ENCODE measurements at regions not wholly inside any gene's neighbourhood (a gene's known extent, or its start where the extent isn't known, plus 50 kb on each side); places are given as distances from the start of the nearest gene placed in this dataset.
"Not testable (repeated sequence)": the region's sequence is repeated elsewhere in the genome, so short reads cannot be mapped to it uniquely, and the experiment has no call there.

DNA sequence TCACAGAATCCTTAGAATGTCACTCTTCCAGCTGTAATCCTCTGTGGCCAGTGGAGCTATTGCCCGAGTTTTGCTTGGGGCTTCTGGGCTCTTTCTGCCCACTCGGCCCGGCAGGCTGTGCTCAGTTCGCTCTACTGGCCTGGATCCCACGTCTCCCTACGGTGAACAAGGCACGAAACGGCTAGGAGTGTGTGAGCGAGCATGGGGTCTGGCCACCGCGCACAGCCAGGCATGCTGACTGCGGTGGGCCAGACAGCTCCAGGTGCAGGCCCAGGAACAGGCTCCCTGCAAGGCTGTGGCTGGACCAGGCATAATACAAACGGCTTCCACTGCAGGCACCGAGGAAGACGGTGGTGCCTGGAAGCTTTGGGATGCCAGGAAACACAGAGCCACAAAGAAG is 2035.5 kb upstream of the ACO1 start:
- DNase-seq, result no peak
- TF ChIP-seq, protein P1, sequence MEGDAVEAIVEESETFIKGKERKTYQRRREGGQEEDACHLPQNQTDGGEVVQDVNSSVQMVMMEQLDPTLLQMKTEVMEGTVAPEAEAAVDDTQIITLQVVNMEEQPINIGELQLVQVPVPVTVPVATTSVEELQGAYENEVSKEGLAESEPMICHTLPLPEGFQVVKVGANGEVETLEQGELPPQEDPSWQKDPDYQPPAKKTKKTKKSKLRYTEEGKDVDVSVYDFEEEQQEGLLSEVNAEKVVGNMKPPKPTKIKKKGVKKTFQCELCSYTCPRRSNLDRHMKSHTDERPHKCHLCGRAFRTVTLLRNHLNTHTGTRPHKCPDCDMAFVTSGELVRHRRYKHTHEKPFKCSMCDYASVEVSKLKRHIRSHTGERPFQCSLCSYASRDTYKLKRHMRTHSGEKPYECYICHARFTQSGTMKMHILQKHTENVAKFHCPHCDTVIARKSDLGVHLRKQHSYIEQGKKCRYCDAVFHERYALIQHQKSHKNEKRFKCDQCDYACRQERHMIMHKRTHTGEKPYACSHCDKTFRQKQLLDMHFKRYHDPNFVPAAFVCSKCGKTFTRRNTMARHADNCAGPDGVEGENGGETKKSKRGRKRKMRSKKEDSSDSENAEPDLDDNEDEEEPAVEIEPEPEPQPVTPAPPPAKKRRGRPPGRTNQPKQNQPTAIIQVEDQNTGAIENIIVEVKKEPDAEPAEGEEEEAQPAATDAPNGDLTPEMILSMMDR (IDR thresholded peaks at IDR 0.05; ENCODE audit: partially characterized antibody, unreplicated experiment), result no peak
- Mint-ChIP-seq H3K4me1 (ENCODE audit: low read depth, unreplicated experiment) (no peaks in the 10 kb centered on the region), H3K27ac (ENCODE audit: unreplicated experiment) (no peak overlapping the region), H3K9me3 (ENCODE audit: unreplicated experiment) (no peaks in the 10 kb centered on the region), H3K36me3 (ENCODE audit: unreplicated experiment) (no peaks in the 10 kb centered on the region), H3K4me3 (ENCODE audit: unreplicated experiment) (no peak overlapping the region), H3K27me3 (ENCODE audit: unreplicated experiment) (no peaks in the 10 kb centered on the region)

DNA sequence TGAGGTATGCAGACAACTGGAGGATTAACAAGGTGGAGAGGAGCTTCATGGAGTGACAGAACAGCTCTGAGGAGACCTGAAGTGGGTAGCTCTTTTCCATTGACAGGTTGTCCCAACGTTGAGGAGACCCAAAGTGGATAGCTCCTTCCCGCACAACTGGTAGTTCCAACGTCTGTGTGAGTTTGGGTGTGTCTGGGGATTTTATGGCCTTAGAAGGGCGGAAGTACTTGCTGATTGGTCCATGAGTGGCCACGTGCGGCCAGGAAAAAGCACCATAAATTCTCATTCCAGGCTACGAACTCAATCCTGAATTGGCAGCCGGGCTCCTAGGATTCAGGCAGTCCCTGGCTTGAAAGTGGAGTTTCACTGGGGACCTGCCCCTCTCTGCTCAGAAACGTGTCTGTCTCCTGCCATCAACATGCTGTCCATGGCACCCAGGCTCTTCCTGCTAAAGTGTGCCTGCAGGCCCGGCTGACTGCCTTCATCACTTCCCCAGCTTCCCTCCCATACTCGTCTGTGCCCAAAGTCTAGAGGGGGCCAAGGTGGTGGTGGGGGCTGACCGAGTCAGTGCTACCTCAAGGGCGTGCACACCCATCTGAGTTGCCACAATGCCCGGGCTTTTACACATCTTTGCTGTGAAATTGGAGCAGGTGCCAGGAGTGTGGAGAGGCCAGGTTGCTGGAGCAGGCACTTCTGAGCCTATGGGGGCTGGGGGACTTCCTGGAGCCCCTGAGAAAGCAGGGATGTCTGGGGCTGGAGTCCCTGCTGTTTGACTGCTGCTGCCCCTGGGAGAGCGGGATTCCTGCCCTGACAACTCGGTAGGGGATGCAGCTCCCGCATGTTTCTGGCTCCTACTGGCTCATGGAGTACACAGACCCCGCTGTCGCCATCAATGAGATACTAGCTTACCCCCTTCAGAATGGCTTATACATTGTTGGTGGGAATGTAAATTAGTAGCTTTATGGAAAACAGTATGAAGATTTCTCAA is 2034.6 kb upstream of the ACO1 start:
- Mint-ChIP-seq H3K27ac (ENCODE audit: unreplicated experiment) (no peak overlapping the region), H3K36me3 (ENCODE audit: unreplicated experiment) (no peaks in the 10 kb centered on the region), H3K9me3 (ENCODE audit: unreplicated experiment) (no peaks in the 10 kb centered on the region), H3K4me1 (ENCODE audit: low read depth, unreplicated experiment) (no peaks in the 10 kb centered on the region), H3K27me3 (ENCODE audit: unreplicated experiment) (no peaks in the 10 kb centered on the region), H3K4me3 (ENCODE audit: unreplicated experiment) (no peak overlapping the region)
- DNase-seq, result no peak
- TF ChIP-seq, protein P1 (IDR thresholded peaks at IDR 0.05; ENCODE audit: partially characterized antibody, unreplicated experiment), result no peak

DNA sequence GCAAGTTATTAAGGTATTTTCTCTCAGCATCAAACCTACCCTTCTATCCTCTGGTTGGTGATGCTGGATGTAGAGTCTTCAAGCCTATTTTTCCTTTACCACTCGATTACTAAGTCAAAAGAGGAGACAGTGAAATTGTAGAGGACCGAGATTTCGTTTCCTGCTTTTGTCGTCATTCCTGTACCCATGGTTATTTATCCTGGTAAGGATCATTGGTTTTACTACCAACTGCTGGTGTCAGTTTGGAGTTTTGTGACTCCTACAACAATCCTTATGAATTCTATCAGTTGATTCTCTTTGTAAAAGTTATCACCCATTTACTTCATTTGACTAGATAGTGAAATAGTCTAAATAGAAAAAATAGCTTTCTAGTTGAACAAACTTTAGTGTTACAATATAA is 2028.2 kb upstream of the ACO1 start:
- TF ChIP-seq, protein P1 (IDR thresholded peaks at IDR 0.05; ENCODE audit: partially characterized antibody, unreplicated experiment), result no peak
- H3K4me3 Mint-ChIP-seq (ENCODE audit: unreplicated experiment), result no peak overlapping the region
- H3K27ac Mint-ChIP-seq (ENCODE audit: unreplicated experiment), result no peak overlapping the region
- H3K27me3 Mint-ChIP-seq (ENCODE audit: unreplicated experiment), result no peaks in the 10 kb centered on the region
- no peaks in the 10 kb centered on the region for H3K9me3 Mint-ChIP-seq (ENCODE audit: unreplicated experiment)
- no peaks in the 10 kb centered on the region for H3K4me1 Mint-ChIP-seq (ENCODE audit: low read depth, unreplicated experiment)
- H3K36me3 Mint-ChIP-seq (ENCODE audit: unreplicated experiment), result no peaks in the 10 kb centered on the region
- DNase-seq, result no peak

DNA sequence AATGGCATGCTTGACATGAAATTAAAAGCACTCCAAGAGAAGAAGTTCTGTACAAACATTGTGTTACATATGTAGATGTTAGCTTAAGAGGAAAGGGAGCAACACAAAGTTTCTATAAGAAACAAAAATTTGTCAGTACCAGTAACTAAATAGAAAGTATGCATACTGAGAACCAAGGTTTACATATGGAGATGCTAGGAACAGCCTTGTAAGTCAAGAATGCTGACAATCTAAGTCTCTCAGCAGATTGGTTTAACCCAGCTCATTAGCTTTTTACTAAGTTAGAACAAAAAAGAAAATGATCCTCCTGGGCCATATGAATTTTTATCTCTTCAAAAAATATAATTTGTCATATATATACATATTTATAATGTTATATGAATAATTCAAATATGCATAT is 2022.1 kb upstream of the ACO1 start:
- no peak for DNase-seq
- Mint-ChIP-seq H3K4me1 (ENCODE audit: low read depth, unreplicated experiment) (no peaks in the 10 kb centered on the region), H3K4me3 (ENCODE audit: unreplicated experiment) (no peak overlapping the region), H3K27ac (ENCODE audit: unreplicated experiment) (no peak overlapping the region), H3K27me3 (ENCODE audit: unreplicated experiment) (no peaks in the 10 kb centered on the region), H3K36me3 (ENCODE audit: unreplicated experiment) (no peaks in the 10 kb centered on the region), H3K9me3 (ENCODE audit: unreplicated experiment) (no peaks in the 10 kb centered on the region)
- TF ChIP-seq, protein P1 (IDR thresholded peaks at IDR 0.05; ENCODE audit: partially characterized antibody, unreplicated experiment), result no peak

DNA sequence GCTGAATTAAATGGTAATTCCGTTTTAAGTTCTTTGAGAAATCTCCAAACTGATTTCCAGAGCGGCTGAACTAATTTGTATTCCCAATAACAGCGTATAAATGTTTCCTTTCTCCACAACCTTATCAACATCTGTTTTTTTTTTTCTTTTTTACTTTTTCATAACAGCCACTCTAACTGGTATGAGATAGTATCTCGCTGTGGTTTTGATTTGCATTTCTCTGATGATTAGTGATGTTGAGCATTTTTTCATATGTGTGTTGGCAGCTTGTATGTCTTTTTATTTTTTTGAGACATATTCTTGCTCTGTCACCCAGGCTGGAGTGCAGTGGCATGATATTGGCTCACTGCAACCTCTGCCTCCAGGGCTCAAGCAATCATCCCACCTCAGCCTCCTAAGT is 2018.3 kb upstream of the ACO1 start:
- not testable (repeated sequence) for H3K4me1 Mint-ChIP-seq (ENCODE audit: low read depth, unreplicated experiment); H3K27me3 Mint-ChIP-seq (ENCODE audit: unreplicated experiment); H3K4me3 Mint-ChIP-seq (ENCODE audit: unreplicated experiment); DNase-seq; H3K9me3 Mint-ChIP-seq (ENCODE audit: unreplicated experiment); H3K27ac Mint-ChIP-seq (ENCODE audit: unreplicated experiment); H3K36me3 Mint-ChIP-seq (ENCODE audit: unreplicated experiment)
